ENCODE measurements at regions not wholly inside any gene's neighbourhood (a gene's known extent, or its start where the extent isn't known, plus 50 kb on each side); places are given as distances from the start of the nearest gene placed in this dataset.

- no peak overlapping the region for H3K4me2 ChIP-seq (ENCODE audit: low read length)
- H3K4me3 ChIP-seq (ENCODE audit: low read length) = no peak overlapping the region
- H3K79me2 ChIP-seq (ENCODE audit: low read length) = no peaks in the 10 kb centered on the region
- no peaks in the 10 kb centered on the region for H3K27me3 ChIP-seq (ENCODE audit: low read depth, low read length)
- H3K9ac ChIP-seq (ENCODE audit: low read length) = no peak overlapping the region
- no peaks in the 10 kb centered on the region for H3K4me1 ChIP-seq (ENCODE audit: low read length)
- no peak for TF ChIP-seq EZH2phosphoT487 (IDR thresholded peaks at IDR 0.05; ENCODE audit: low read depth)
- TF ChIP-seq CTCF (IDR thresholded peaks at IDR 0.05; ENCODE audit: low read depth, low read length) = no peak
- no peaks in the 10 kb centered on the region for H3K9me3 ChIP-seq (ENCODE audit: insufficient read depth, low read length)
- H4K20me1 ChIP-seq (ENCODE audit: insufficient read depth, low read length) = no peaks in the 10 kb centered on the region
- no peaks in the 10 kb centered on the region for H3K36me3 ChIP-seq (replicated peaks; ENCODE audit: low read depth, low read length)
- no peak overlapping the region for H2AFZ ChIP-seq (ENCODE audit: low read depth, low read length)
- no peak overlapping the region for H3K27ac ChIP-seq (ENCODE audit: low read length)
Observed at GRCh38 chr5:117144086-117144485, 569.5 kb upstream of the SEMA6A start.

GRCh38 chr5:117143406-117143805 lies 568.8 kb upstream of the SEMA6A start:
- no peaks in the 10 kb centered on the region for H3K9me3 ChIP-seq (ENCODE audit: insufficient read depth, low read length)

GRCh38 chr5:117138523-117138922 lies 563.9 kb upstream of the SEMA6A start:
- Histone ChIP-seq H3K9me3 (ENCODE audit: insufficient read depth, low read length) (no peaks in the 10 kb centered on the region), H3K4me2 (ENCODE audit: low read length) (no peak overlapping the region), H3K9ac (ENCODE audit: low read length) (no peak overlapping the region), H3K36me3 (replicated peaks; ENCODE audit: low read depth, low read length) (no peaks in the 10 kb centered on the region), H3K27me3 (ENCODE audit: low read depth, low read length) (no peaks in the 10 kb centered on the region), H3K79me2 (ENCODE audit: low read length) (no peaks in the 10 kb centered on the region), H2AFZ (ENCODE audit: low read depth, low read length) (no peak overlapping the region), H3K4me1 (ENCODE audit: low read length) (no peaks in the 10 kb centered on the region), H3K27ac (ENCODE audit: low read length) (no peak overlapping the region), H4K20me1 (ENCODE audit: insufficient read depth, low read length) (no peaks in the 10 kb centered on the region), H3K4me3 (ENCODE audit: low read length) (no peak overlapping the region)
- TF ChIP-seq CTCF (IDR thresholded peaks at IDR 0.05; ENCODE audit: low read depth, low read length) (no peak), EZH2phosphoT487 (IDR thresholded peaks at IDR 0.05; ENCODE audit: low read depth) (no peak)

More at GRCh38 chr5:117143406-117143805, 568.8 kb upstream of the SEMA6A start:
- no peaks in the 10 kb centered on the region for H3K36me3 ChIP-seq (replicated peaks; ENCODE audit: low read depth, low read length)
- H3K4me3 ChIP-seq (ENCODE audit: low read length) = no peak overlapping the region
- H3K79me2 ChIP-seq (ENCODE audit: low read length) = no peaks in the 10 kb centered on the region
- no peak overlapping the region for H3K27ac ChIP-seq (ENCODE audit: low read length)
- TF ChIP-seq CTCF (IDR thresholded peaks at IDR 0.05; ENCODE audit: low read depth, low read length) (no peak), EZH2phosphoT487 (IDR thresholded peaks at IDR 0.05; ENCODE audit: low read depth) (no peak)
- no peaks in the 10 kb centered on the region for H4K20me1 ChIP-seq (ENCODE audit: insufficient read depth, low read length)
- H3K27me3 ChIP-seq (ENCODE audit: low read depth, low read length) = no peaks in the 10 kb centered on the region
- no peak overlapping the region for H3K9ac ChIP-seq (ENCODE audit: low read length)
- no peaks in the 10 kb centered on the region for H3K4me1 ChIP-seq (ENCODE audit: low read length)
- no peak overlapping the region for H2AFZ ChIP-seq (ENCODE audit: low read depth, low read length)
- no peak overlapping the region for H3K4me2 ChIP-seq (ENCODE audit: low read length)

GRCh38 chr5:117135851-117136250 lies 561.2 kb upstream of the SEMA6A start:
- no peaks in the 10 kb centered on the region for H3K36me3 ChIP-seq (replicated peaks; ENCODE audit: low read depth, low read length)
- H3K9ac ChIP-seq (ENCODE audit: low read length) = no peak overlapping the region
- no peaks in the 10 kb centered on the region for H4K20me1 ChIP-seq (ENCODE audit: insufficient read depth, low read length)
- H3K4me1 ChIP-seq (ENCODE audit: low read length) = peaks cover 15% of the 10 kb centered on the region
- no peak overlapping the region for H3K27ac ChIP-seq (ENCODE audit: low read length)
- no peaks in the 10 kb centered on the region for H3K9me3 ChIP-seq (ENCODE audit: insufficient read depth, low read length)
- no peak overlapping the region for H3K4me2 ChIP-seq (ENCODE audit: low read length)
- H3K79me2 ChIP-seq (ENCODE audit: low read length) = no peaks in the 10 kb centered on the region
- no peaks in the 10 kb centered on the region for H3K27me3 ChIP-seq (ENCODE audit: low read depth, low read length)
- H3K4me3 ChIP-seq (ENCODE audit: low read length) = no peak overlapping the region
- no peak for TF ChIP-seq CTCF (IDR thresholded peaks at IDR 0.05; ENCODE audit: low read depth, low read length)
- TF ChIP-seq EZH2phosphoT487 (IDR thresholded peaks at IDR 0.05; ENCODE audit: low read depth) = no peak
- H2AFZ ChIP-seq (ENCODE audit: low read depth, low read length) = no peak overlapping the region

All from OCI-LY3 (cell line).